Mesenchymal stem cell (in vitro differentiated cells and primary cell): ENCODE measurements at regions not wholly inside any gene's neighbourhood (a gene's known extent, or its start where the extent isn't known, plus 50 kb on each side); places are given as distances from the start of the nearest gene placed in this dataset.
"Not testable (repeated sequence)": the region's sequence is repeated elsewhere in the genome, so short reads cannot be mapped to it uniquely, and the experiment has no call there.

ENCODE experiments used
- DNase-seq: peaks from one replicate; pipeline ENCODE4 v3.0.0-alpha.2; 2013
- H2AFZ ChIP-seq: one replicate; pipeline ENCODE4 v1.6.1; 2013; ENCODE audit warnings: low read depth, mild to moderate bottlenecking, control low read depth, inconsistent platforms, low read length, moderate library complexity
- H2AK5ac ChIP-seq: 2 replicates; pipeline ENCODE4 v1.6.1; 2013; ENCODE audit warnings: low read length, moderate library complexity, mild to moderate bottlenecking, inconsistent platforms; ENCODE audit not compliant: severe bottlenecking
- H2BK120ac ChIP-seq: one replicate; pipeline ENCODE4 v1.6.1; 2013; ENCODE audit warnings: low read depth, mild to moderate bottlenecking, inconsistent platforms, low read length, moderate library complexity
- H2BK12ac ChIP-seq, 2 experiments: one replicate each; pipeline ENCODE4 v1.6.1; 2013; ENCODE audit warnings: inconsistent platforms in 2 of 2, low read length in 2 of 2, mild to moderate bottlenecking in 2 of 2, moderate library complexity in 2 of 2, control low read depth in 1 of 2
- H2BK15ac ChIP-seq: one replicate; pipeline ENCODE4 v1.6.1; 2013; ENCODE audit warnings: mild to moderate bottlenecking, low read depth, inconsistent platforms; ENCODE audit not compliant: poor library complexity, severe bottlenecking
- H2BK5ac ChIP-seq: 2 replicates; pipeline ENCODE4 v1.6.1; 2013; ENCODE audit warnings: low read depth, mild to moderate bottlenecking, low read length, control low read depth, inconsistent platforms; ENCODE audit not compliant: poor library complexity, severe bottlenecking
- H3K14ac ChIP-seq, 2 experiments: one replicate each; pipeline ENCODE4 v1.6.1; 2013; ENCODE audit warnings: inconsistent platforms in 2 of 2, low read length in 2 of 2, control low read depth in 1 of 2, mild to moderate bottlenecking in 1 of 2, moderate library complexity in 1 of 2
- H3K18ac ChIP-seq, 2 experiments: one replicate each; pipeline ENCODE4 v1.6.1; 2013; ENCODE audit warnings: inconsistent platforms in 2 of 2, low read length in 2 of 2, control low read depth in 1 of 2, low read depth in 1 of 2, mild to moderate bottlenecking in 1 of 2
- H3K23ac ChIP-seq, 2 experiments: one replicate each; pipeline ENCODE4 v1.6.1; 2013; ENCODE audit warnings: inconsistent platforms in 2 of 2, low read length in 2 of 2, mild to moderate bottlenecking in 2 of 2, moderate library complexity in 2 of 2, control low read depth in 1 of 2
- H3K27ac ChIP-seq: 2 replicates; pipeline ENCODE4 v1.5.1; 2013; ENCODE audit warnings: mild to moderate bottlenecking, moderate library complexity, low read length, control low read depth, inconsistent platforms; ENCODE audit not compliant: poor library complexity, severe bottlenecking
- H3K27me3 ChIP-seq, 2 experiments: 2 replicates each; pipeline versions ENCODE4 v1.6.1 to v1.7.0; 2013; ENCODE audit warnings: low read length in 2 of 2, mild to moderate bottlenecking in 2 of 2, moderate library complexity in 2 of 2, control low read depth in 1 of 2, inconsistent platforms in 1 of 2; ENCODE audit not compliant: control insufficient read depth in 1 of 2, insufficient read depth in 1 of 2
- H3K36me3 ChIP-seq, 2 experiments: 2 replicates each; pipeline versions ENCODE4 v1.6.1 to v1.7.0; 2013; ENCODE audit warnings: low read length in 2 of 2, control low read depth in 1 of 2, inconsistent platforms in 1 of 2, low read depth in 1 of 2, mild to moderate bottlenecking in 1 of 2; ENCODE audit not compliant: insufficient read depth in 2 of 2, control insufficient read depth in 1 of 2
- H3K4ac ChIP-seq, 2 experiments: one replicate each; pipeline ENCODE4 v1.6.1; 2013; ENCODE audit warnings: inconsistent platforms in 2 of 2, low read length in 2 of 2, mild to moderate bottlenecking in 2 of 2, moderate library complexity in 2 of 2, control low read depth in 1 of 2, low read depth in 1 of 2
- H3K4me1 ChIP-seq: 2 replicates; pipeline ENCODE4 v1.6.1; 2013; ENCODE audit warnings: low read depth, low read length, control low read depth; ENCODE audit not compliant: control insufficient read depth, insufficient read depth
- H3K4me2 ChIP-seq: 2 replicates; pipeline ENCODE4 v1.6.1; 2013; ENCODE audit warnings: low read length, mild to moderate bottlenecking, inconsistent platforms; ENCODE audit not compliant: poor library complexity, severe bottlenecking
- H3K4me3 ChIP-seq, 2 experiments: 2 replicates each; pipeline versions ENCODE4 v1.5.1 to v1.7.0; 2013; ENCODE audit warnings: low read length in 2 of 2, mild to moderate bottlenecking in 2 of 2, control low read depth in 1 of 2, low read depth in 1 of 2; ENCODE audit not compliant: insufficient read depth in 1 of 2
- H3K79me1 ChIP-seq: replicated peaks from 2 replicates; pipeline ENCODE4 v1.6.1; 2013; ENCODE audit warnings: mild to moderate bottlenecking, control low read depth, low read length, inconsistent platforms; ENCODE audit not compliant: poor library complexity, severe bottlenecking
- H3K9ac ChIP-seq: 2 replicates; pipeline ENCODE4 v1.7.0; 2013; ENCODE audit warnings: mild to moderate bottlenecking, low read length, moderate library complexity
- H3K9me3 ChIP-seq: 2 replicates; pipeline ENCODE4 v1.7.0; 2013; ENCODE audit warnings: mild to moderate bottlenecking, low read length; ENCODE audit not compliant: control insufficient read depth
- H4K8ac ChIP-seq: one replicate; pipeline ENCODE4 v1.6.1; 2013; ENCODE audit warnings: inconsistent platforms, mild to moderate bottlenecking, low read length, moderate library complexity
- H4K91ac ChIP-seq: one replicate; pipeline ENCODE4 v1.6.1; 2013; ENCODE audit warnings: mild to moderate bottlenecking, low read length, inconsistent platforms
- WGBS: methylation state at CpG from one replicate; pipeline ENCODE4 v1.1.7; 2013; ENCODE audit warnings: mixed read lengths; 5-methylcytosine and 5-hydroxymethylcytosine counted together

DNA sequence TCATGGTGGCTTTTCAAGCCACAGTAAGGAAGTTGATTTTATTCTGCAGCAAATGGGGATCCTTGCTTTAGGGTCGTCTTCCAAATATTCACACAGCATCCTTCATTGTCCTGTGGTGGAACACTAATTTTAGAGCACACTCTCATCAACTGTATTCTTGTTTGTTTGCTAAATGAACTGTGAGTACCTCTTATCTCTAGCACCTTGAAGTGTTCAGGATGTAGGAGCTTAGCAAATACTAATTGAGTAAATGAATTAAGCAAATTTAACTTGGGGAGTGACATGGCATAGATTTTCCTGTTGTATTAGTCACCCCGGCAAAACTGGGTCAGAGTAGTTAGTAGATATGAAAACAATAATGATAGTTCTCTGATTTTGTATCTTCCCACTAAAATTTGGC is 156.9 kb downstream of the UBE2NL start:
- no CpG with 5 or more reads among the region's 2 CpGs for WGBS
- no peak overlapping the region for H3K4me3 ChIP-seq

DNA sequence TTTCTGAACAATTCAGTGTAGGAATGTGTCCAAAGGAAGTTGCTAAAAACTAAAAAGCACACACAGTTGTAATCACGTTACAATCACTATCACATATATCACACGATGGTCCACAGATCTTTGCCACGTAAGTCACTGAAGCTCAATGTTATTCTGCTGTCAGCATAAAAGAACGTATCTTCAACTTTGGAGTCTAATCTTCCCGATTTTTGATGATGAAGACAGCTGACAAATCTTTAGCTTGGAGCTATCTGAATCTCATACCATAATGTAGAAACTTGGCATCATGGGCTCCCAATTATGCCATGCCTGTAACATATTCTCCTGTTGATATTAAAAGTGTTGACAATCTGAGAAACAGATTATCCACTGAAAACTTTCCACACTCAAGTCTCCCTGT is 158.4 kb downstream of the UBE2NL start:
- Histone ChIP-seq H3K36me3 (no peaks in the 10 kb centered on the region), H2AFZ (no peak overlapping the region), H3K27me3 (no peaks in the 10 kb centered on the region), H2BK120ac (no peak overlapping the region), H3K27ac (no peak overlapping the region), H2BK5ac (no peak overlapping the region), H3K14ac (no peak overlapping the region), H2BK15ac (no peak overlapping the region), H3K18ac (no peak overlapping the region), H3K4me1 (no peaks in the 10 kb centered on the region), H2AK5ac (no peak overlapping the region), H3K9me3 (peaks cover 14% of the 10 kb centered on the region), H3K79me1 (no peaks in the 10 kb centered on the region), H4K8ac (no peak overlapping the region), H4K91ac (no peak overlapping the region), H2BK12ac (no peak overlapping the region), H3K9ac (no peak overlapping the region), H3K4ac (no peak overlapping the region), H3K4me3 (no peak overlapping the region), H3K23ac (no peak overlapping the region), H3K4me2 (no peak overlapping the region)
- no peak for DNase-seq
- WGBS = 48% methylated on average over 3 of the region's 5 CpGs

More for the DNA sequence above, 156.9 kb downstream of the UBE2NL start:
- Histone ChIP-seq H3K4me2 (no peak overlapping the region), H3K27me3 (no peaks in the 10 kb centered on the region), H2BK120ac (no peak overlapping the region), H3K9me3 (peaks cover 6% of the 10 kb centered on the region), H4K91ac (no peak overlapping the region), H2AK5ac (no peak overlapping the region), H3K14ac (no peak overlapping the region), H3K36me3 (no peaks in the 10 kb centered on the region), H3K23ac (no peak overlapping the region), H2BK15ac (no peak overlapping the region), H3K79me1 (no peaks in the 10 kb centered on the region), H2BK5ac (no peak overlapping the region), H4K8ac (no peak overlapping the region), H3K27ac (no peak overlapping the region), H3K9ac (no peak overlapping the region), H3K4ac (no peak overlapping the region), H3K18ac (no peak overlapping the region), H2BK12ac (no peak overlapping the region), H3K4me1 (no peaks in the 10 kb centered on the region), H2AFZ (no peak overlapping the region)
- DNase-seq = no peak

DNA sequence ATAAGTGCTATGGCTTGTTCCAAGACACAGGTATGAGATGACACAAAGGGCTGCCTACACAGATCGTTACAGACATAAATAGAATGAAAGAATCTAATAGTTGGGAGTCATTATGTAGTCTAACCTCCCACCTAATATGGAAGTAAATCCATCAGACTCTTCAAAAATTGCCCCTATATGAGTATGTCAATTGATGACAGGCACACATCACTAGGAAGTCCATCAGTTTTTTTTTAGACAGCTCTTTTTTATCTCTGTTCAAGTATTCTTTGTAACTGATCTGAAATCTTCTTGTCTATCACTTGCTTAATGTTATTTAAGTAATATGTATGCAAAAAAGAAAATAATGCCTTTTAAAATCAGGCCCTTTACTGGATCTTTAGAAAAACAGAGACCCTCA is 191.6 kb downstream of the UBE2NL start:
- no CpG with 5 or more reads among the region's 1 CpG for WGBS
- no peak overlapping the region for H2BK120ac ChIP-seq
- H3K18ac ChIP-seq = no peak overlapping the region
- no peak overlapping the region for H3K4ac ChIP-seq
- no peak overlapping the region for H3K9ac ChIP-seq
- no peaks in the 10 kb centered on the region for H3K36me3 ChIP-seq
- H3K27me3 ChIP-seq = no peaks in the 10 kb centered on the region
- no peak overlapping the region for H4K91ac ChIP-seq
- DNase-seq = no peak
- H2AK5ac ChIP-seq = no peak overlapping the region
- H3K79me1 ChIP-seq = no peaks in the 10 kb centered on the region
- no peak overlapping the region for H2BK12ac ChIP-seq
- H2BK5ac ChIP-seq = no peak overlapping the region
- H3K4me3 ChIP-seq = no peak overlapping the region
- H3K14ac ChIP-seq = no peak overlapping the region
- H3K4me2 ChIP-seq = no peak overlapping the region
- no peak overlapping the region for H2BK15ac ChIP-seq
- H3K4me1 ChIP-seq = no peaks in the 10 kb centered on the region
- H4K8ac ChIP-seq = no peak overlapping the region
- no peak overlapping the region for H3K27ac ChIP-seq
- H3K23ac ChIP-seq = no peak overlapping the region
- H3K9me3 ChIP-seq = peaks cover 28% of the 10 kb centered on the region
- no peak overlapping the region for H2AFZ ChIP-seq

DNA sequence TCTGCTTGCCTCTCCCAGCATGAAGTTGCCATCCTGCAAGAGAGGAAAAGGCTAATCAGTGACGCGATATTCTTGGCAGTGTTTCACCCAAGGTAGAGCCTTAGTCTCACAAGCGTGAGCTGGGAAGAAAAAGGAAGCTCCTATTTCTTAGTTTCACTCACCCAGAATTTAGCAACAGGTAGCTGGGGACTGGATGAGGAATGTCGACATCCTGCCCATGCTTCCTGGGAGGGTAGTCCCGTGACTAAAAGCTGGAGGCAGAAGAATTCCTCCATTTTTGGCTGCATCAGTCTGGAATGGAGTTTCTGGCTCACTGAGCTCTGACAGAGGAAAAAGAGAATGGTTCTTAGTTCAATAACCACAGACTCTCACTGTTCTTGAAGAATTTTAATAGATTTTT is 198.4 kb downstream of the UBE2NL start:
- H3K4ac ChIP-seq, H3K79me1 ChIP-seq, H2BK5ac ChIP-seq, H3K27me3 ChIP-seq, H2BK120ac ChIP-seq, H3K9me3 ChIP-seq, H2AFZ ChIP-seq, H3K23ac ChIP-seq, H3K4me2 ChIP-seq, H4K91ac ChIP-seq, H3K36me3 ChIP-seq, H2BK15ac ChIP-seq, H3K9ac ChIP-seq, H3K14ac ChIP-seq, H2BK12ac ChIP-seq, H2AK5ac ChIP-seq, H3K18ac ChIP-seq, H3K4me3 ChIP-seq, H4K8ac ChIP-seq, DNase-seq, H3K4me1 ChIP-seq, H3K27ac ChIP-seq: not testable (repeated sequence)
- 90% methylated on average over 4 of the region's 5 CpGs for WGBS
